GM20431 (cell line): ENCODE measurements at regions not wholly inside any gene's neighbourhood (a gene's known extent, or its start where the extent isn't known, plus 50 kb on each side); places are given as distances from the start of the nearest gene placed in this dataset.
"Not testable (repeated sequence)": the region's sequence is repeated elsewhere in the genome, so short reads cannot be mapped to it uniquely, and the experiment has no call there.

Experiments used
- in situ Hi-C: fragments of 300-500 bp; cut with MseI, MboI; formaldehyde crosslinking; loops from one replicate; pipeline ENCODE4 v1.15.0; 2020; ENCODE audit warnings: low sequenced_read_pairs; ENCODE audit not compliant: unreplicated experiment

DNA sequence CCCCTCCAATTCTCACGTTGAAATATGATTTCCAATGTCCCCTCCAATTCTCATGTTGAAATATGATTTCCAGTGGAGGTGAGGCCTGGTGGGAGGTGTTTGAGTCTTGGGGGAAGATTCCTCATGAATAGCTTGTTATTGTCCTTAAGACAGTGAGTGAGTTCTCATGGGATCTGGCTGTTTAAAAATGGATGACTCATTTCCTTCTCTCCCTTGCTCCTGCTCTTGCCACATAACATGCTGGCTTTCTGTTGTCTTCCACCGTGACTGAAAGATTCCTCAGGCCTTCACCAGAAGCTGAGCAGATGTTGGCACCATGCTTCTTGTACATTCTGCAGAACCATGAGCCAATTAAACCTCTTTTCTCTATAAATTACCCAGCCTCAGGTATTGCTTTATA lies 346.8 kb upstream of the TECRL start:
- in situ Hi-C loops: no loop called here

DNA sequence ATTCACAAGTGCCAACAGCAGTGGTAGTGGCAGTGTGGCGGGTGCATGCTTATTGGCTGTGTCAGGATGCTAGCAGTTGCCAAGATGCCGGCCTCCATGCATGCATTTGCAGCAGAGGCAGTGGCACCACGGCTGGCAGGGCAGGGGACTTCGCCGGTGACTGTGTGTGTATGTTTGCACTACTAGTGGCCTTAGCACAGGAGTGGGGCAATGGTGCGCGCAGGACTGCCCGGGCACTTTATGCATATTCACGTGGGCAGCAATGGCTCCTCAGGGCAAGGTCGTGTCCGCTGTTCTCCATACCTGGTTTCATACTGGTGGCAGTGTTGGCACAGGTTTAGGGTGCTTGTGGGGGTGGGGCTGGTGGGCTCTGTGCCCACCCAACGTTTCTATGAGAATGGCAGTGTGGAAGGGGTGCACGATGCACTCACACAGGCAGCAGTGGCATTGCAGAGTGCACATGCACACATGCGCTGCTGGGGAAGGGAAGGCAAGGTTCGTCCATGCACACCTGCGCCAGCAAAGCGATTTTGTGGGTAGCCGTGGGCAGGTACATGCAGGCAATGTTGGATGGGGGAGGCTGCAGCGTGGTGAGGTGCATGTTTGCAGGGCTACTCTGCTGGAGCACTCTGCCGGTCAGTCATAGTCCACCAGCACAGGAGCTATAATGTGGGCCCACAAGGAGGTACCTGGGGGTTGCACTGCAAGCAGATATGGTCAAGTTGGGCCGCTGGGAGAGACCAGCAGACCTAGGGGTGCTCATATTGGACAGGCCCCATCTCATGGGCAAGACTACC lies 338.9 kb upstream of the TECRL start:
- in situ Hi-C loops: no loop called here

DNA sequence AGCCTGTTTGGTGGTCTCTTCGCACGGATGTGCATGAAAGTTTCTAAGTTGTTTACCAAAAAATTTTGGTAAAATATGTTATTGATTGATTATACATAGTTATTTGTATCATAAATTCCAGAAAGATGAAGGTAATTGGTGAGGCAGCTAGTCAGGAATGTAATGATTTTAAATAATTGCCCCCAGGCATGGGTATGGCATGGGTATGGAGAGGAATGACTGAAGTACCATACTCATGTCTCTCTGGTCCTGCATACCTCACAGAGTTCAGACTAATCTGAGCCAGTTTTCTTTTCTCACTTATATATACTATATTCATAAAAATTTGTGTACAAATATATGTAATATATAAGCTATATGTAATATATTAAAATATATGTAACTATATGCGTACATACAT lies 329.0 kb upstream of the TECRL start:
- in situ Hi-C loops: no loop called here

DNA sequence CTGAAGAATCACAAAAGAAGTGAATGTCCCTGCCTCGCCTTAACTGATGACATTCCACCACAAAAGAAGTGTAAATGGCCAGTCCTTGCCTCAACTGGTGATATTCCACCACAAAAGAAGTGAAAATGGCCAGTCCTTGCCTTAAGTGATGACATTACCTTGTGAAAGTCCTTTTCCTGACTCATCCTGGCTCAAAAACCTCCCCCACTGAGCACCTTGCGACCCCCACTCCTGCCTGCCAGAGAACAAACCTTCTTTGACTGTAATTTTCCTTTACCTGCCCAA lies 328.5 kb upstream of the TECRL start:
- in situ Hi-C loops: not testable (repeated sequence)

DNA sequence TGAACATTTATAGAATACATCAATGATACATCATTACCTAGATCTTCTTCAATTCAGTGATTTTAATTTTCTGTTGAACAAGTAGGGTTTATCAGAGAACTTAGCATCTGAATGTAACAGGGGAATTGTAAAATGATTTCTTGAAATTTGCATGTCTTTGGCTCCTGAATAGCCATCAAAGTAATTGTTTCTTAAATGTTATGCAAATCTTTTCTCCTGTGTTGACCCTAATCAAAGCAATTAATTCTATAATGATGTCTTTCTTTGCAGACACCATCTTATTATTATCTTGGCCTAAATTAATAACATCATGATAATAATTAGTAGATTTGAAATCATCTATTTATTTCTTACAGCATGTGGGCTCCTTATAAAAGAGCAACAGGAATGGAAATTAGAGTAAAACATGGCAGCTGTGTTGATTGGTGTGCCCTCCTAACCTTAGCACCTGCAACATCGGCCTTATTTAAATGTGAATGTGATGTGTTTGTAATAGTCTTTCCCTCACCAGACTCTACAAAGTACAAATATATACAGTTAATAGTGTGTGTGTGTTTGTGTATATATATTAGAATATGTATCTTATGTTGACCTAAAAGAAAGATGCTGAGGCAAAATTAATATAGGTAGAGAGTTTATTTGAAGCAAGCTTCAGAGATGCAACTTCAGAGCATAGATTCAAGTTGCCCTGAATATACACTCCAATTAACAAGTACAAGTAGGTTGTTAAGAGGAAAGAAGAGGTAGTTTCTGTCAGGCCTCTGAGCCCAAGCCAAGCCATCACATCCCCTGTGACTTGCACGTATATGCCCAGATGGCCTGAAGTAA lies 328.0 kb upstream of the TECRL start:
- in situ Hi-C loops: no loop called here

DNA sequence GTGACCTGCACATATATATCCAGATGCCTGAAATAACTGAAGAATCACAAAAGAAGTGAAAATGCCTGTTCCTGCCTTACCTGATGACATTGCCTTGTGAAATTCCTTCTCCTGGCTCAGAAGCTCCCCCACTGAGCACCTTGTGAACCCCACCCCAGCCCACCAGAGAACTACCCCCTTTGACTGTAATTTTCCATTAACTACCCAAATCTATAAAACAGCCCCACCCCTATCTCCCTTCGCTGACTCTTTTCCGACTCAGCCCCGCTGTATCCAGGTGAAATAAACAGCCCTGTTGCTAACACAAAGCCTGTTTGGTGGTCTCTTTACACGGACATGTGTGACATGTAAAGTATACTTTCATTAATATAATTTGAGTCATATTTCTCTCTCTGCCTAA lies 320.3 kb upstream of the TECRL start:
- in situ Hi-C loops: no loop called here

DNA sequence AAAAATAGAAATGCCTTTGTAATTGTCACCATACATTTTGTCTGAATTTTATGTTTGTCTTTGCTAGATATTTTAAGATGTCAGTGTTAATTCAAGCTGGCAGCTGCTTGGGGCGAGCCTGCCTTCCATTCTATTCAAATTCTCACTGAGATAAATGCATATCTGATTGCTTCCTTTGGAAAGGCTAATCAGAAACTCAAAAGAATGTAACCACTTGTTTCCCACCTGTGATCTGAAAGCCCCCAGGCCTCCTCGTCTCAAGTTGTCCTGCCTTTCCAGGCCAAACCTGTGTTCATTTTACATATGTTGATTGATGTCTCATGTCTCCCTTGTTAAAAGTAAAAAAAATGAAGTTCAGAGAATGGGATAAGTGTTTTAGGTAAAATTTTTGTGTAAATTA lies 318.7 kb upstream of the TECRL start:
- in situ Hi-C loops: no loop called here

DNA sequence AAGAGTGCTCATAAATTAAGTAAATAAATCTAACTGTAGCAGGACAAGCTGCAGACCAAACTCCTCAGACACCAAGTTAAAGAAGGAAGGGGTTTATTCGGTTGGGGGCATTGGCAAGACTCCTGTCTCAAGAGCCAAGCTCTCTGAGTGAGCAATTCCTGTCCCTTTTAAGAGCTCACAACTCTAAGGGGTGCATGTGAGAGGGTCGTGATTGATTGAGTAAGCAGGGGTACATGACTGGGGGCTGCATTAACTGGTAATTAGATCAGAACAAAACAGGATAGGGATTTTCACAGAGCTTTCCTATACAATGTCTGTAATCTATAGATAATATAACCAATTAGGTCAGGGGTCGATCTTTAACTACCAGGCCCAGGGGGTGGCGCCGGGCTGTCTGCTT lies 318.1 kb upstream of the TECRL start:
- in situ Hi-C loops: not testable (repeated sequence)

DNA sequence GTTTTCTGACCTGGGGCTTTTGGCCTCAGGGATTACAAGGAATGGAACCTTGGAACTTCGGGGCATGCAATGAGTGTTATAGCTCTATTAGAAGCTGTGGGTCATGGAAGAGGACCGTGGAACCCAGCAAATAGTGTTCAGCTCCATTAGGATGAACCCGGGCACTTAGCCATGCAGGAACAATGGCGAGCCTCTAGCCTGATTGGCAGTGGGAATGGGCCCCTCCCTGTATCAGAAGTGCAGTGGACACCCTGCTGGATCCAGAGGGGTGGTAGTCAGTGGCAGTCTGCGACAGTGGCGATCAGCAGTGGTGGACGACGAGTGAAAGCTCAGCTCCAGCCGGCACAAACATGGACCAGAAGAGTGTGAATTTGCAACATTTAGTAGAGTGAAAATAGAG lies 315.4 kb upstream of the TECRL start:
- in situ Hi-C loops: no loop called here

DNA sequence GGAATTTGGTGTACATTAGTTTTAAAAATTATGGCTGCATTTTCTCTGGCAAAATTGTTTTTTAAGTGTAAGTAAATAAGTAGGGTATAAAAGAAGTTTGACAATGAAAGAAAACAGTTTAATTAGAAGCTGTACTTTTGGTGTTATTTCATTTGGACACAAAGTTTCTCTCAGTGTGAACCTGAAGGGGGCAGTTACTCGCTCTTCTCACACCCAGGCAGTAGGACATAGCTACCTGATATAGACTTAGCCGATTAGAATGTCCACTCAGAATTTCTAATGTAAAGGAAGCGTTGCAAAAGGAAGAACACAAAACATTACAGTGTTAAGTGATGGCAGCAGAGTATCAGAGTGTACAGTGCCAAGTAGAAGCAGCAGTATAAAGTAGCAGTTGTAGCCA lies 311.9 kb upstream of the TECRL start:
- in situ Hi-C loops: no loop called here

DNA sequence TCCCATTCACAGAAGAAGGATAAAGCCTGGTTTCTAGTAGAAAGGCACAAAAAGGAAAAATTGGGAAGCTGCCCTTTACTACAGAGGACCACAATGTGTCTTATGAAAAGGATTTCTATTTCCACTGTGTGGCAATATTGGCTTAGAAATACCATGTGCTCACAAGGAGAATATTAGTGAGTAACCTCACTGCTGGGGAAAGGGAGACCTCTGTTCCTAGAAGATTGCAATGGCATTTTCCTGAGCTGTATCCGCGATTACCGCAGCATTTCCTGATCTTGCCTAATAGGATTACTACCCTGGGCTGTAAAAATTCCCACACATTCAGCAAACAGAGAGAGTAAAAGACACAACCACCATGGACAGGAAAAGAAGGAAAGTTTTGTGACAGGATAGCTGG lies 308.8 kb upstream of the TECRL start:
- in situ Hi-C loops: no loop called here

DNA sequence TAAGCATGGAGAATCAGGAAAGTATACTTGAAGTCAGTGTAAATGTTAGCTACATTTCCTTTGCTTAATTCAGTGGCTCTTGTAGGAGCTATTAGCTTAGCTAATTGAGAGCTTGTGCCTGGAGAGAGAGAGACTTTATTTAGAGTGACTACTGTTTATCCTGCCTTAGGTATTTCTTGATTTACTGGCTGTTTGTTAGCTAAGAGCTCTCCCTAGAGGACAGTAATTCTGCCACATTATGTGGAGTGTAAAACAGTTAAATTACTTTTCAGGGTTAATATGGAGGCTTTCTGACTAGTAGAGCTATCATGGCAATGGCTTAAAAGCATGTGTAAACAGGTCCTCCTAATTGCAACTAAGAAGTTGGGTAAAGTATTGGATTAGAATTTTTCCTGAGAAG lies 306.5 kb upstream of the TECRL start:
- in situ Hi-C loops: no loop called here

DNA sequence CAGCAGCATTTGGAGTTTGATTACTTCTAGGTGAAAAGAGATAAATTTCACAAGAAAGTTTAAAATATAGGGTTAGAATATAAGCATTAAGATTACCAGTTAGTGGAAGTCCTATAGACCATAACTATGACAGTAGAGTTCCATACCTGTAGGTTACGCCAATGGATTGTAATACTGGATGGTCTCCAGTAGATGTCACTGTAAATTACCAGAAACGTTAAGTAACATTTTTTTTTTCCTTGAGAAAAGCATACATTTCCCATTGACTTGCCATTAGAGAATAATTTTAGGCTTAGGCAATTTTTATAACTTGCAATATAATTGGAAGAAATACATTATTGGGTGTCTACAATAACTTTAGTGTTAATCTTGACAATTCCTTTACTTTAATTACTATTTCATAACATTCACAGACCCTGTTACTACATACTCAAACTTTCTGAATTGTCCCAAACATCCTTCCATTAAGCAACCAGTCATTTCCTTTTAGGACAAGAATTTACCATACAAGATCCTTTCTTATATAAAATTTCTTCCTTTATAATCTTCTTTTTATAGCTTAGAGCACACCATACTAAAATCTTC lies 304.1 kb upstream of the TECRL start:
- in situ Hi-C loops: no loop called here

DNA sequence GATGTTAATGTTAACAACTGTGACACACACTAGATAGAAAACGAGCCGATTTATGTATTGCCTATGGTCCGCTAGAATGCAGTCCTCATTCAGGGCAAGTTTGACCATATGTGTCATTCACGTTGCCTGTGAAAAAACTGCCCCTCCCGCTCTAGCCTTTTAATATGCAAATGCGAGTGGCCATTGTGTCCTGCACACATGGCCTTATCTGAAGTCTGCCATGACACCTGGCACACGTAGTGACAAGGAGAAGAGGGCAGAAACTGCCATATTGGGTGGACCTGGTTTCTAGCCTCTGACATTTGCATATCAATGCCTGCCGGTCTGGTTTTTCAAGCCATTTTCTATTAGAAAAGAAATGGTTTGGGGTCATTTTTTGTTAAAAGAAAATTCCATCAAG lies 303.3 kb upstream of the TECRL start:
- in situ Hi-C loops: no loop called here

DNA sequence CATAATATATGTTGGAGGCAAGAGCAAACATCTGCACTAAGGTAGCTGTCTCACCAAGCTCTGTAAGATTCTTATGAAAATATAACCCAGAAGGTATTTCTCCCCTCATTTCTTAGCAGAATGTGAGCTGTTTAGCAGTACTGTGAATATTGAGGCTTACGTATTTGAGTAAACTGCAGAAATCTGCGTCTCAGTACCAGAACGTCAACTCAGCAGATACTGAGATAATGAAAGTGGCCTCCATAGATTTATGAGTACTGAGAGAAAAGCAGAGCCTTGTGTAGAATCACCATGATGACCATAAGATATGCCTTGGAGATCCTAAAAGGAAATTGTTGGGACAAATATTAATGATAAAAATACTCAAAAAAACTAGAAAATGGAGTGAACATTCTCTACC lies 296.7 kb upstream of the TECRL start:
- in situ Hi-C loops: no loop called here

DNA sequence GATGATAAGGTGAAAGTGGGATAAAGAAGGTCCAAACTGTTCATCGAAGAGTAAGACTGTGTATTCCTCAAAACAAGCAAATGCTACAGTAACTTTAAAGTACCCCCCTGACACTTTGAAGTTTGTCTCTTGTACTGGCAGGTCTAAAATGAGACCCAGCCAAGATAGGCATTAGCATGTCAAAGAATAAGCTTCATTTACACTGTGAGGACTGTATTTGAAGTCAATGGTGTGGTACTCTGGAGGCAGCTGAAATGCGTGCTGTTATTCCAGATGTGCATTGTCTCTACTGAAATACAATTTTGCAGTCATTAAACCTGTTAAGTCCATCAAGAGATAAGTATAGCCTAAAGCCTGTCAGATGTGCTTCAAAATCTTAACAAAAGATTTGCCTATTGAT lies 288.9 kb upstream of the TECRL start:
- in situ Hi-C loops: no loop called here

DNA sequence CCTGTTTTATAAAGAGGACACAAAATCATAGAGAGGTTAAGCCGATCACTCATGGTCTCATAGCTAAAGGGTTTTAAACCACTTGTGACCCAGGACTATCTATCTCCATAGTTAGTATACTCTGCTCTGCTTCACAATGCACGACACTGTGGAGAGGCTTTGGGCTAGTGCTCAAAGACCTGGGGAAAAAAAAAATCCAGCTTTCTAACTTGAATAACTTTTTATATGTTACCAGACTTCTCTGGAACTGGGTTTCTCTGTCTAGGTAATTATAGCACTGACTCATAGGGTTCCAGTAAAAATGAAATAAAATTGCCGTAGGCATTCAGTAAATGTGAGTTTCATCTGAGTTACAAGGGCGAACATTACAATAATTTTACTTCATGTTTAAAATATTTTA lies 273.7 kb upstream of the TECRL start:
- in situ Hi-C loops: no loop called here

DNA sequence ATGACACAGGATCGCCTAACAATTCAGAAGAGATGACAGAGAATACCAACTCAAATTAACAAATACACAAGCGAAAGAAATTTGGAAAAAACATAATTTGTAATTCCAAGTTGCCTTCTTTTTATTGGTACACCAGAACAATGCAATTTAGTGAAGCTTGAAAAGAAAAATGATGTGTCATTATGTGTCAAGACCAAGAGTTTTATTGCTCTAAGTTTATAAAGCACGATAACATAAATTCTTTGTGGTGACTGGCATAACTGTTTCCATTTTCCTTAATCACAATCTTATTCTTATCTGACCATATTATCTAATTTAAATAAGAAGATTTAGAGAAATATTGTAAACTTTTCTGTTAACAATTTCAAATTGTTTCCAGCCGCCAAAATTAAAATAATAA lies 273.2 kb upstream of the TECRL start:
- in situ Hi-C loops: no loop called here

DNA sequence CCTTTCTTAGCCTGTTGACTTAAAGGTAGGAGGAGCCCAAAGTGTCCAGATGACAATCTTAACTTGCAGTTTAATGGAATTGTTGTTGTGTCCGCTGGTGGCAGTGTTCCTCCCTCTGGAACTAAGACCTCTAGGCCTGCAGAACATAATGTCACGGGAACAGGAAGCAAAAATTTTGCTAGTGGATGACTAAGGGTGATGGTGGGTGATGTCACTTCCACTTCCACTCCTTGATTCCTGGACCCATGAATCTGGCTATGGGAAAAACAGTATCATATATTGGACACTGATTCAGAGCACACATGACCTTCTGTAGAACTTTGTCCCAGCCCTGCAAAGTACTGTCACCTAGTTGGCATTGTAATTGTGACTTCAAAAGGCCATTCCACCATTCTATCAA lies 263.9 kb upstream of the TECRL start:
- in situ Hi-C loops: not testable (repeated sequence)

DNA sequence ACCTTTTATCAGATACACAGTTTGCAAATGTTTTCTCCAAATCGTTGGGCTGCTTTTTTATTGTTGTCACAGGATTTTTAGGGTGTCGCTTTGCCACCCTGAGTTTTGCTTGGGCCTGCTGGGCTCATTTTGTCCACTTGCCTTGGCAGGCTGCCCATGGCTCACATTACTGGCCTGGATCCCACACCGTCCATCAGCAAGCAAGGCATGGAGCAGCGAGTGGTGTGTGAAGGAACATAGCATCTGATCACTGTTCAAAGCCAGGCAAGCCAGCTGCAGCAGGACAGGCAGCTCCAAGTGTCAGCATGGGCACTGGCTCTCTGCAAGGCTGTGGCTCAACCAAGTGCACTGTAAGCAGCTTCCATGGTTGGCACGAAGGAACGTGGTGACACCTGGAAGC lies 261.4 kb upstream of the TECRL start:
- in situ Hi-C loops: no loop called here

DNA sequence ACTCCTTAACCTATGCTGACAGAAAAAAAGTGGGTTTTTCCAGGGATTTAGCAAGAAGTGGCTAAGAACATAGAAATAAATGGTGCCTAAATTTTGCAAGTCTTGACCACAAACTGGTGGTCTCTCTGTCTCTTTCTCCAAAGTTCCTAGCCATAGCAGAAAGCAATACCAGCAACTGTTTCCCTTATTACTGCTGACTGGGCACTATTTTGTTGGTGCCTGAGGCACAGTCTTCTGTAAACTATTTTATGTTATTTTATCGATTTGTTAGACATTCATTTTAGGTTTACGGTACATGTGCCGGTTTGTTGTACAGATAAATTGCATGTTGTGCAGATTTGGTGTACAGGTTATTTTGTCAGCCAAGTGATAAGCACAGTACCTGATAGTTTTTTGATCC lies 234.6 kb upstream of the TECRL start:
- in situ Hi-C loops: no loop called here

DNA sequence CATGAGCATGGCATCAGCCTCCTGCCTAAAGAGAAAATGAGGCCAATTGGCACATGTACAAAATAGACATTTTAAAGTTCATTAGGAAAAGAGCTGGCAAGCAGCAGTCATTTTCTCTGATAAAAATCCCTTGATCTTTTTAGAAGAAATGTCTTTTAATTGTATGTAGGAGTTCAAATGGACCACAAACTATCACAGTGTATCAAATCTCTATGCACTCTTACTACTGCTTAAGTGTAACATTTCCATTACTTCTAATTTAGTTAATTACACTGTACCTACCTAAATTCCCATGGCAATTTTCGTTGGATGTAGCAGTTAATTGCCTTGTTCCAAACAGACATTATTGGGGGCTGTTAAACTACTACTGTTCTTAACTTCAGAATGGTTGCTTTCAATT lies 233.7 kb upstream of the TECRL start:
- in situ Hi-C loops: no loop called here
